ENCODE measurements at regions not wholly inside any gene's neighbourhood (a gene's known extent, or its start where the extent isn't known, plus 50 kb on each side); places are given as distances from the start of the nearest gene placed in this dataset.

DNA sequence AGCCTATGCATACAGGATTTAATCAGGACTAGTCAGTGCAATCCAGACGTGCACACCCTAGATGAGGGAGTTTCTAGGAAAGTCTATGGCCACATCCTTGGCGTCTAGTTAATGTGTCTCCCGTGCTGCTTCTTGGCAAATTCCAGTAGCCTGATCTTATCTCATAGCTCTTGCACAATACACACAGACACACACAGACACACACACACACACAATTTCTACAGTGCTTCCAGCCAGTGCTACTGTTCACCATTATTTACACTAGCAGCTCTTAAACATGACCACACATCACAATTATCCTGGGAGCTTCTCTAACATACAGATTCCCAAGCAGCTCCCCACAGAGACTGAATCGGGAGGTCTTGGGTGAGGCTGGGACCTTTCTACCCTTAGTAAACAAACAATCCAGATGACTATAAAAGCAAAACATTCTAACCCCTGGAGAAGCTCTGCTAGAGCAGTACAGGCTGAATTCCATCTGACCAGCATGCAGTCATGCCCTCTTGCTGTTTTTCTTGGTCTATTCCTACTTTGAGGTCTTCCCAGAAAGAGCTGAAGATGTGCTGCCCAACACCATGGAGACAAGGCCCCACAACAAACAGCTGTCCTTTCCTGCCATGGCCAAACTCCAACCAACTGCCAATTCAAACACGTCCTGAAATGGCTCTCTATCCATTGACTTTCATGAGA is 236.6 kb downstream of the DEPDC1B start:
- TF ChIP-seq, protein P1, sequence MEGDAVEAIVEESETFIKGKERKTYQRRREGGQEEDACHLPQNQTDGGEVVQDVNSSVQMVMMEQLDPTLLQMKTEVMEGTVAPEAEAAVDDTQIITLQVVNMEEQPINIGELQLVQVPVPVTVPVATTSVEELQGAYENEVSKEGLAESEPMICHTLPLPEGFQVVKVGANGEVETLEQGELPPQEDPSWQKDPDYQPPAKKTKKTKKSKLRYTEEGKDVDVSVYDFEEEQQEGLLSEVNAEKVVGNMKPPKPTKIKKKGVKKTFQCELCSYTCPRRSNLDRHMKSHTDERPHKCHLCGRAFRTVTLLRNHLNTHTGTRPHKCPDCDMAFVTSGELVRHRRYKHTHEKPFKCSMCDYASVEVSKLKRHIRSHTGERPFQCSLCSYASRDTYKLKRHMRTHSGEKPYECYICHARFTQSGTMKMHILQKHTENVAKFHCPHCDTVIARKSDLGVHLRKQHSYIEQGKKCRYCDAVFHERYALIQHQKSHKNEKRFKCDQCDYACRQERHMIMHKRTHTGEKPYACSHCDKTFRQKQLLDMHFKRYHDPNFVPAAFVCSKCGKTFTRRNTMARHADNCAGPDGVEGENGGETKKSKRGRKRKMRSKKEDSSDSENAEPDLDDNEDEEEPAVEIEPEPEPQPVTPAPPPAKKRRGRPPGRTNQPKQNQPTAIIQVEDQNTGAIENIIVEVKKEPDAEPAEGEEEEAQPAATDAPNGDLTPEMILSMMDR (conservative IDR thresholded peaks at IDR 0.05), result no peak
- no peak for TF ChIP-seq EZH2 (IDR thresholded peaks at IDR 0.05; ENCODE audit: low read depth)
